ENCODE measurements at regions not wholly inside any gene's neighbourhood (a gene's known extent, or its start where the extent isn't known, plus 50 kb on each side); places are given as distances from the start of the nearest gene placed in this dataset.

DNA sequence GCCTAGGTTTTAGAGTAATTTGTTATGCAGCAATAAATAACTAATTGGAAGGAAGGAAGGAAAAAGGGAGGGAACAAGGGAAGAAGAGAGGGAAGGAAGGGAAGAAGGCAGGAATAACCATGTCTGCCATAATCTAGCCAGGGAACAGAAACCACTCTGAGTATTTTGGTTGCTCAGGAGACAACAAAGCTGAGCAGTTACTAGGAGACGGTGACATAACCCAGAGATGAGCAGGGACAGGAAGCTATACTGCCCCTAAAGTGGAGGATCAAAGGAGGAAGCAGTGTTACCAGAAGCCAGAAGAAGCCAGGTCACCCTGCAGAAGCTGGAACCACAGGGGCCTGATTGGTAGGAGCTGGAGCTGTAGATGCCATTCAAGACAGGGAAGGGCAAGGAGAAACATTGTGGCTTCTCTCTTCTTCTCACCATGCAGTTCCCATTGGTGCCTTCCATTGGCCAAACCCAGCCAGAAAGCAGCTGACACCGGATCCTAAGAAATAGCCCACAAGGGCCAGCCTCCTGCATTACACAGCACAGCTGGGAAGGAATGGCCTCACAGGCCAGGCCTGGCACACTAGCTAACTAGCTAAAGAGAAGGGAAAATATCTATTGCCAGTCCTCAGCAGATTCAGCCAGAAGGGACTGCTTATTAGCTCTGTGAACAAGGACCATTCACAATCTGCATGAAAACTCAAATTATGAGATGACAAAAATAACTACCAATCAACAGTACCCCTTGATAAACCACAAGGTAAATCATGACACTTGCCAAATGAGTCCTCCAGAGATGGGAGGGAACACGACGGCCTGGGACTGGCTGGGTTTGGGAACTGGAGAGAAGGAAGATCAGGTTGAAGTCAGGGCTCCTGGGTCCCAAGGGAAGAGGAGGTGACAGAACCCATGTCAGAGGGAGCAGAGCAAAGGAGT is 184.5 kb upstream of the NFE2L3 start:
- Histone ChIP-seq H3K4me1 (ENCODE audit: control insufficient read depth, insufficient read depth, low read length) (no peaks in the 10 kb centered on the region), H3K9me3 (ENCODE audit: control insufficient read depth, low read length) (no peaks in the 10 kb centered on the region), H3K27ac (ENCODE audit: low read length) (no peak overlapping the region), H3K27me3 (ENCODE audit: control insufficient read depth, insufficient read depth) (no peaks in the 10 kb centered on the region), H3K4me3 (ENCODE audit: low read length) (no peak overlapping the region)
- 64% methylated on average over 4 of the region's 4 CpGs for WGBS
- ATAC-seq (no peak), DNase-seq (no peak)
- intact Hi-C loops (cut with DNase I), result no loop called here

DNA sequence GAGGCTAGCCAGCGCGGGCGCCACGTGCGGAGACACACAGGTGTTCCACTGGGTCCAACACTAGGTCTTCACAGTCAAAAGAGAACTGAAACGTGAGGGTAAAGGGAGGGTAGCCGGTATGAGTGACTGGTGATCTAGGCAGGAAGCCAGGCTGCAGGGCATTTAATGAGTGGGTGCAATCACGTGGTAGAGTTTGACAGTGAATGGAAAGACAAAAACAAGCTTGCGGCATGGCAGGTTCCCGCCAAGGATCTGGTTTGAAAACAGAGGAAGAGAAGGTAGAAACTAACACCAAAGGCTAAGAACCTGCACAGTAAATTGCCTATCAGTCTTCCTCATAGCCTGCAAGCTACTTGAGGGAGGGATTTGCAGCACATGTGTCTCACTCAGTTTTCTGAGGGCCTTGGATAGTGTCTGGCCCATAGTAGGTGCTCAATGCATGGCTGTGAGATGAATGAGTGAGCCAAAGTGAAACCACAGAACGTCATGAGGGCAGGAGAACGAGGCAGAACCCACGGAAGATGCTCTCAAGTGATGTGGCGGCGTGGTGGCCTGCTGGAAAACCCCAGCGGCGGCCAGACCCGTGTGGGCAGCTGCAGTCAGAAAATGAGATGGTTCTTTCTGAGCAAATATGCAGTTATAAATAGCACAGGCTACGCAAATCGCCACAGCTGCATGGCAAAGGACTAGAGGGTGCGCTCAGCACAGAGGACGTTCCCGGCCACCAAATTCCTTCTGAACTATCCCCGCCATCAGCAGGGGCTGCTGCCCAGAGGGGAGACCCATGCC is 183.6 kb upstream of the NFE2L3 start:
- Histone ChIP-seq H3K4me3 (ENCODE audit: low read length) (no peak overlapping the region), H3K27me3 (ENCODE audit: control insufficient read depth, insufficient read depth) (no peaks in the 10 kb centered on the region), H3K4me1 (ENCODE audit: control insufficient read depth, insufficient read depth, low read length) (no peaks in the 10 kb centered on the region), H3K27ac (ENCODE audit: low read length) (no peak overlapping the region), H3K9me3 (ENCODE audit: control insufficient read depth, low read length) (no peaks in the 10 kb centered on the region)
- intact Hi-C loops (cut with DNase I), result no loop called here
- DNase-seq (no peak), ATAC-seq (no peak)
- 80% methylated on average over 24 of the region's 24 CpGs for WGBS

DNA sequence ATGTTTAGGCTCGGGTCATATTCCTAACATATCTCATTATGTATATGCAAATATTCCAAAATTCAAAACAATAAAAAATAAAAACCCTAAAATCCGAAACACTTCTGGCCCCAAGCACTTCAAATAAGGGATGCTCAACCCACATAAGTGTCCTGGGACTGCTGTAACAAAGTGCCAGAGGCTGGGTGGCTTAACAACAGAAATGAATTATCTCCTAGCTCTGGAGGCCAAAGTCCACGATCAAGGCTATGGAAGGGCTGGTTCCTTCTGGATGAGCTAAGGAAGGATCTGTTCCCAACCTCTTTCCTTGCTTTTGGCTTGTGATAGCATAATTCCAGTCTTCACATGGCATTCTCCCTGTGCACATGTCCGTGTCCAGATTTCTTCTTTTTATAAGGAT is 181.6 kb upstream of the NFE2L3 start:
- no peak for ATAC-seq
- WGBS, result 84% methylated on average over 4 of the region's 4 CpGs
- Histone ChIP-seq H3K9me3 (ENCODE audit: control insufficient read depth, low read length) (no peaks in the 10 kb centered on the region), H3K4me1 (ENCODE audit: control insufficient read depth, insufficient read depth, low read length) (no peaks in the 10 kb centered on the region), H3K27me3 (ENCODE audit: control insufficient read depth, insufficient read depth) (no peaks in the 10 kb centered on the region), H3K4me3 (ENCODE audit: low read length) (no peak overlapping the region), H3K27ac (ENCODE audit: low read length) (no peak overlapping the region)
- DNase-seq, result no peak
- intact Hi-C loops (cut with DNase I), result no loop called here

DNA sequence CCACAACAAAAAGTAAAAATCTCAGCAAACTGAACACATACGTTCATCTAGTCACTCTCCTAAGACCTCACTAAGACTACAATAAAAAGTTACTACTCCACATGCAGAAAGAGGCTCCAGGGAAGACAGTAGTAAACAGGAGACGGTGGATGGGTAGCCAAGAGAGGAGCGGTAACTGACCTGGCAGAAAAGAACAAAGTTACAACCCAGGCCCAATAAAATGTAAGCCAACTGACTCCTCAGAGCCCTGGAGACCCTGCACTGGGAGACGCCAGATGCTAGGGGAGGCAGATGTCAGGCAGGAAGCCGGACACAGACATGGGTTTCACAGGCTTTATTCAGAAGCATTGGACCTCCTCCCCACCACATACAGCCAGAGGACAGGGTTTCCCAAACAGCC is 181.1 kb upstream of the NFE2L3 start:
- H3K4me3 ChIP-seq (ENCODE audit: low read length), result no peak overlapping the region
- WGBS, result 67% methylated on average over 5 of the region's 5 CpGs
- intact Hi-C loops (cut with DNase I), result no loop called here
- H3K9me3 ChIP-seq (ENCODE audit: control insufficient read depth, low read length), result no peaks in the 10 kb centered on the region
- H3K27ac ChIP-seq (ENCODE audit: low read length), result no peak overlapping the region
- ATAC-seq (no peak), DNase-seq (no peak)
- no peaks in the 10 kb centered on the region for H3K4me1 ChIP-seq (ENCODE audit: control insufficient read depth, insufficient read depth, low read length)
- H3K27me3 ChIP-seq (ENCODE audit: control insufficient read depth, insufficient read depth), result no peaks in the 10 kb centered on the region

DNA sequence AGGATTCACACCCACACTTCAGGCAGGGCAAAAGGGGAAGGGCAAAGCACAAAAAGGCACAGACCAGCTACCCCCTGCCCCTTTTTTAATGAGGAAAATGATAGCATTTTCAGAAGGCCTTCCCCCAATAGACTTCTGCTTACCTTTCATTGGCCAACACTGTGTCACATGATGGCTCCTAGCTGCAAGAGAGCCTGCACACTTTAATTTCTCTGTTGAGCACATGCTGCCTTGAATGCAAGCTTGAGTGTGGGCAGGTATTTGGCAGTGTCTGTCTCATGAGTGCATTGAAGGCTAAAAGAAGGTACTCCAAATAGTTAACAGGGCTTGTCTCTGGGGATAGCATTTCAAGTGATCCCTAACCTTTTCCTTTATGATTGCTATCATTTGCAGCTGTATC is 175.4 kb upstream of the NFE2L3 start:
- ATAC-seq (no peak), DNase-seq (no peak)
- no peaks in the 10 kb centered on the region for H3K4me1 ChIP-seq (ENCODE audit: control insufficient read depth, insufficient read depth, low read length)
- H3K27me3 ChIP-seq (ENCODE audit: control insufficient read depth, insufficient read depth), result no peaks in the 10 kb centered on the region
- intact Hi-C loops (cut with DNase I), result no loop called here
- H3K9me3 ChIP-seq (ENCODE audit: control insufficient read depth, low read length), result peaks cover 3% of the 10 kb centered on the region
- no peak overlapping the region for H3K27ac ChIP-seq (ENCODE audit: low read length)
- H3K4me3 ChIP-seq (ENCODE audit: low read length), result no peak overlapping the region

DNA sequence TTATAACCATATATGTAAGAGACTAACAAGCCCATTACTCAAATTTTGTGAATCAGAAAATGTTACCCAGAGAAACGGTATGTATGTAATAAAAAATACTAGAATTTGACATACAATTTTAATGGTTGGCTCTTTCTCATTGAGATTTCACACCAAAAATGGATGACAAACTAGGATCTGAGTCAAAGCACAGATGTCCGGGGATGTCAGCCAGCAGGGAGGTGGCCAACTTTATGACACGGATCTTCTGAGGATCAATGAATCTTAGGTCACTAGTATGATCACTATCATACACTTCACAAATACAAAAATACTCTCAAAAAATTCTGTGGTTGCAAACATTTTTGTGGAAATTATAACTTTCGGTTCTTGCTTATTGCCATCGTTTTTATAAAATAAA is 173.5 kb upstream of the NFE2L3 start:
- Histone ChIP-seq H3K4me1 (ENCODE audit: control insufficient read depth, insufficient read depth, low read length) (no peaks in the 10 kb centered on the region), H3K27ac (ENCODE audit: low read length) (no peak overlapping the region), H3K27me3 (ENCODE audit: control insufficient read depth, insufficient read depth) (no peaks in the 10 kb centered on the region), H3K4me3 (ENCODE audit: low read length) (no peak overlapping the region), H3K9me3 (ENCODE audit: control insufficient read depth, low read length) (peaks cover 3% of the 10 kb centered on the region)
- intact Hi-C loops (cut with DNase I), result no loop called here
- 76% methylated on average over 5 of the region's 5 CpGs for WGBS
- ATAC-seq, result no peak
- no peak for DNase-seq

DNA sequence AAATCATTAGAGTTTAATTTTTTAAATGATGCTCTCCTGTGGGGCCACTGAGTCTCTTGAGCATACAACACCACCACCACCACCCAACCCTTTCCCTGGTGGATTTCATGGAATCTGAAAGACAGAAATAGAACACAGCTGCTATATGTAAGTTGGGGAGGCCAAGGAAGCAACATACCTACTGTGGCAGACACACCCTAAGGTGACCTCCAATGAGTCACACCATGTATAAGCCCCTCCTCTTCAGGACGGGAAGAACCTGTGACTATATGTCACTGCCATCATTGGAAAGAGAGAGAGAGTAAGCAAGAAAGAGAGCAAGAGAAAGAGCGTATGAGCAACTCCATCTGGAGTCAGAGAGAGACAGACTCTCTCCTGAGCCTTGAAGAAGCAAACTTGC is 172.4 kb upstream of the NFE2L3 start:
- ATAC-seq (no peak), DNase-seq (no peak)
- 36% methylated on average over 2 of the region's 2 CpGs for WGBS
- intact Hi-C loops (cut with DNase I), result no loop called here
- Histone ChIP-seq H3K4me3 (ENCODE audit: low read length) (no peak overlapping the region), H3K9me3 (ENCODE audit: control insufficient read depth, low read length) (peaks cover 3% of the 10 kb centered on the region), H3K27ac (ENCODE audit: low read length) (no peak overlapping the region), H3K4me1 (ENCODE audit: control insufficient read depth, insufficient read depth, low read length) (no peaks in the 10 kb centered on the region), H3K27me3 (ENCODE audit: control insufficient read depth, insufficient read depth) (no peaks in the 10 kb centered on the region)

DNA sequence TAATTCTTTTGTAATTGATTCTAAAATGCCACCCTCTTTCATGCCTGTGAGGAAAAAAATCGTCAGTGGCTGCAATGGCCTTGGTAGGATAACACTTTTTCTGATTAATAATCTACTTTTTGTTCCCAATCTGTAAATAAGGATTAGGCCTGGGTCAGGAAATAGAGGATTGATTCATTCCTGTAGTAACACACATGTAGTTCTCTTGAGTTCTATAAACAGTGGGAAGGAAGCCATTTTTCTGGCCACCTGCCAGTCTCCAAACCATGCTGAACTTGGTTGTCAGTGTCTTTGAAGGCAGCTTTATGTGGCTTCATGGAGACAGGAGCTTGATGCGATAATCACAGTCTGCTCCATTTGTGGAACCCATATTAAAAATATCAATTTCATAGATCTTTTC is 169.3 kb upstream of the NFE2L3 start:
- H3K9me3 ChIP-seq (ENCODE audit: control insufficient read depth, low read length), result no peaks in the 10 kb centered on the region
- ATAC-seq (no peak), DNase-seq (no peak)
- intact Hi-C loops (cut with DNase I), result no loop called here
- 78% methylated on average over 2 of the region's 2 CpGs for WGBS
- H3K27me3 ChIP-seq (ENCODE audit: control insufficient read depth, insufficient read depth), result no peaks in the 10 kb centered on the region
- no peak overlapping the region for H3K27ac ChIP-seq (ENCODE audit: low read length)
- no peak overlapping the region for H3K4me3 ChIP-seq (ENCODE audit: low read length)
- no peaks in the 10 kb centered on the region for H3K4me1 ChIP-seq (ENCODE audit: control insufficient read depth, insufficient read depth, low read length)

DNA sequence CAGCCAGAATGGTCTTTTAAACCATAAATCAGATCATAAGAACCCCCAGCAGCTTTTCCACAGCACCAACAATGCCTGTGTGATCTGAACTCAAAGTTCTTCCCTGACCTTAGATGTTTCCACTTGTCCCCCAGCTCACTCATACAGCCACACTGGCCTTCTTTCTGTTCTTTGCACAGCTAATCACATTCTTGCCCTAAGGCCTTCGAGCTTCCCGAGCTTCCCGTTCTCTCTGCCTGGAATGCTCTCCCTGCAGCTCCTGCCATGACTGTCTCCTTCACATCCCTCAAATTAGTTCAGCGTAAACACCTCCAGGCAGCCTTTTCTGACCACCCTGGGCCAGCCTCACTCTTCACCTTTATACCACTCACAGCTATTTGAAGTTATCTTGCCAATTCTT is 166.8 kb upstream of the NFE2L3 start:
- Histone ChIP-seq H3K27ac (ENCODE audit: low read length) (no peak overlapping the region), H3K27me3 (ENCODE audit: control insufficient read depth, insufficient read depth) (no peaks in the 10 kb centered on the region), H3K4me3 (ENCODE audit: low read length) (no peak overlapping the region), H3K4me1 (ENCODE audit: control insufficient read depth, insufficient read depth, low read length) (no peaks in the 10 kb centered on the region), H3K9me3 (ENCODE audit: control insufficient read depth, low read length) (no peaks in the 10 kb centered on the region)
- intact Hi-C loops (cut with DNase I), result no loop called here
- DNase-seq, result no peak
- ATAC-seq, result no peak
- WGBS, result 61% methylated on average over 4 of the region's 4 CpGs

DNA sequence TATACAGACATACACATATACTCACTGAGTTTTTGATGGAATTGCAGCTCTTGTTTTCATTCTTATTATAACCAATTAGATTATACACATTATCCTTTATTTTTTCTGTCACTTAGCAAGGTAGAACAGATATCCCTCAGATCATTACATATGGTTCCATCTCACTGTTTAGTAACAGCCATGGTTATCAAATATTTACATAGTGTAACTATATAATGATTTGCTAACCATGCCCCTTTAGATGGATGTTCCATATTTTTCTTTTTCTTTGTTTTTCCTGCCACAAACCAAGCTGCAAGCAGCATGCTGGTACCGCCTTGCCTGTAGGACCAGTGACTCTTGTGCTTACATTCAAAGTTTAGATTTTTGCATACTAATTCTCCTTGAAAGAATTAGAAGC is 163.4 kb upstream of the NFE2L3 start:
- Histone ChIP-seq H3K4me3 (ENCODE audit: low read length) (no peak overlapping the region), H3K27ac (ENCODE audit: low read length) (no peak overlapping the region), H3K27me3 (ENCODE audit: control insufficient read depth, insufficient read depth) (no peaks in the 10 kb centered on the region), H3K9me3 (ENCODE audit: control insufficient read depth, low read length) (no peaks in the 10 kb centered on the region), H3K4me1 (ENCODE audit: control insufficient read depth, insufficient read depth, low read length) (no peaks in the 10 kb centered on the region)
- 93% methylated on average over 1 of the region's 1 CpG for WGBS
- no peak for ATAC-seq
- no peak for DNase-seq
- intact Hi-C loops (cut with DNase I), result no loop called here

DNA sequence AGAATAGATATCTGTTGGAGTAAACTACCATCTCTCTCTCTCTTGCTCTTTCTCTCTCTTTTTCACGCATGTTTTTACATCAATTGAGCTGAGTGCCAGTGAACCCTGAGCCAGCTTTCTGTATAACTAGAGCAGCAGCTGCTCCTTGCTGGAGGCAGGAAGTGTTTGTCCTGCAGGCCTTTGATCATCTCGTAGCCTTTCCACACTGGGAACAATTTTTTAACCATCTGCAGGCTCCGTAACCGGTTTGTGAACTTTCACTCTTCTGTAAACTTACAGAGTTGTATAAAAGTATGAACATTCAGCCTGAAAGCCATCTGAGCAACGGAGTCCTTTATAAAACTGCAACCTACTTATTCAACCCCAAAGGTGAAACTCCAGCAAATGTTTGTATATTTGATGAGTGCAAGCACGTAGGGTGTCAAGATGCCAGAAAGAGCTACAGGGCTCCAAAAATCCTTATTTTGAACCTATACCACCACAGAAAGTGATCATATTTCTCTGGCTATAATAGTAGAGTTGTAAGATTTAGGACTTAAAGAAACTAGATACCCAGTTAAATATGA is 162.8 kb upstream of the NFE2L3 start:
- intact Hi-C loops (cut with DNase I), result no loop called here
- ATAC-seq, result no peak

More for the DNA sequence above, 162.8 kb upstream of the NFE2L3 start:
- no peaks in the 10 kb centered on the region for H3K9me3 ChIP-seq (ENCODE audit: control insufficient read depth, low read length)
- no peak overlapping the region for H3K4me3 ChIP-seq (ENCODE audit: low read length)
- no peak overlapping the region for H3K27ac ChIP-seq (ENCODE audit: low read length)
- H3K27me3 ChIP-seq (ENCODE audit: control insufficient read depth, insufficient read depth), result no peaks in the 10 kb centered on the region
- H3K4me1 ChIP-seq (ENCODE audit: control insufficient read depth, insufficient read depth, low read length), result no peaks in the 10 kb centered on the region
- WGBS, result 61% methylated on average over 6 of the region's 6 CpGs
- no peak for DNase-seq

Data from right cardiac atrium (tissue), 5 donors.